ENCODE measurements at regions not wholly inside any gene's neighbourhood (a gene's known extent, or its start where the extent isn't known, plus 50 kb on each side); places are given as distances from the start of the nearest gene placed in this dataset.
A peak's percentile ranks its signal among the peaks of the same experiment; 100 is the strongest.

- peak overlapping the region; percentile 92 for H3K27ac ChIP-seq (ENCODE audit: insufficient read depth, low read depth, low read length)
Observed at GRCh38 chr10:4704034-4704545, 121.9 kb upstream of the AKR1E2 start.

More at GRCh38 chr10:4704034-4704545, 121.9 kb upstream of the AKR1E2 start:
- Histone ChIP-seq H3K36me3 (ENCODE audit: control insufficient read depth in 2 of 2, extremely low read depth in 1 of 2, insufficient read depth in 2 of 2, low read length in 2 of 2) (no peaks in the 10 kb centered on the region), H3K4me1 (ENCODE audit: control insufficient read depth, extremely low read depth, insufficient read depth, low read length) (peaks cover 45% of the 10 kb centered on the region), H3K79me2 (ENCODE audit: control insufficient read depth, insufficient read depth, low read length) (no peaks in the 10 kb centered on the region), H3K27me3 (ENCODE audit: control insufficient read depth in 2 of 2, insufficient read depth in 2 of 2, low read length in 2 of 2) (no peaks in the 10 kb centered on the region), H3K9me3 (replicated peaks; ENCODE audit: control insufficient read depth, insufficient read depth, low read length) (no peaks in the 10 kb centered on the region), H3K9me1 (replicated peaks; ENCODE audit: control insufficient read depth, extremely low read depth, insufficient read depth, low read length) (no peaks in the 10 kb centered on the region), H3K4me2 (ENCODE audit: insufficient read depth, low read length) (peak overlapping the region; percentile 37), H3K9ac (replicated peaks; ENCODE audit: extremely low read depth, insufficient read depth, low read length) (peak overlapping the region; percentile 71), H4K20me1 (replicated peaks; ENCODE audit: control insufficient read depth, extremely low read depth, insufficient read depth, low read length) (no peaks in the 10 kb centered on the region), H3K4me3 (replicated peaks in 1 of 3; ENCODE audit: insufficient read depth in 1 of 3, low read depth in 1 of 3, low read length in 3 of 3) (no peak overlapping the region), H2AFZ (ENCODE audit: low read depth, low read length) (no peak overlapping the region)
- POLR2A ChIA-PET: interaction anchor here (0.7 to 1.7 kb wide), 8 partner anchors 22 to 1566 kb away, joined by 3 to 7 read pairs (median 4); partner anchors contain the start of gene KLF6
- intact Hi-C loops (cut with micrococcal nuclease): loop anchor here (1.0 to 2.0 kb wide), 7 partner anchors 21 to 1235 kb away; no protein-coding TSS in a partner anchor
- DNase-seq (ENCODE audit: low read depth, low spot score) (peak; percentile 98), FAIRE-seq (peak; percentile 77)
- dilution Hi-C loops (cut with MboI; ENCODE audit: extremely low pct_ligation_motif_present, low sequenced_read_pairs): no loop called here
- TF ChIP-seq JUN (IDR thresholded peaks at IDR 0.05; ENCODE audit: borderline replicate concordance, insufficient read depth, insufficient read length, low read depth) (peak; percentile 60), FOS (IDR thresholded peaks at IDR 0.05; ENCODE audit: borderline replicate concordance, insufficient read depth, low read length) (peak; percentile 92), MYC (IDR thresholded peaks at IDR 0.05; ENCODE audit: low read depth, low read length) (peak; percentile 79), POLR2AphosphoS5 (IDR thresholded peaks at IDR 0.05; ENCODE audit: insufficient read depth, low read depth, low read length) (peak; percentile 78), EZH2 (IDR thresholded peaks at IDR 0.05; ENCODE audit: borderline replicate concordance, low read depth, low read length, severe bottlenecking) (no peak), GATA2 (IDR thresholded peaks at IDR 0.05; ENCODE audit: insufficient read depth, insufficient read length, low read depth, low read length) (peak; percentile 100), POLR2A (IDR thresholded peaks at IDR 0.05; ENCODE audit: low read depth, low read length) (peak; percentile 13)
- TF ChIP-seq, protein P1, sequence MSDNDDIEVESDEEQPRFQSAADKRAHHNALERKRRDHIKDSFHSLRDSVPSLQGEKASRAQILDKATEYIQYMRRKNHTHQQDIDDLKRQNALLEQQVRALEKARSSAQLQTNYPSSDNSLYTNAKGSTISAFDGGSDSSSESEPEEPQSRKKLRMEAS (IDR thresholded peaks at IDR 0.05; ENCODE audit: insufficient read depth, insufficient read length): peak; percentile 8
- TF ChIP-seq, protein P2, sequence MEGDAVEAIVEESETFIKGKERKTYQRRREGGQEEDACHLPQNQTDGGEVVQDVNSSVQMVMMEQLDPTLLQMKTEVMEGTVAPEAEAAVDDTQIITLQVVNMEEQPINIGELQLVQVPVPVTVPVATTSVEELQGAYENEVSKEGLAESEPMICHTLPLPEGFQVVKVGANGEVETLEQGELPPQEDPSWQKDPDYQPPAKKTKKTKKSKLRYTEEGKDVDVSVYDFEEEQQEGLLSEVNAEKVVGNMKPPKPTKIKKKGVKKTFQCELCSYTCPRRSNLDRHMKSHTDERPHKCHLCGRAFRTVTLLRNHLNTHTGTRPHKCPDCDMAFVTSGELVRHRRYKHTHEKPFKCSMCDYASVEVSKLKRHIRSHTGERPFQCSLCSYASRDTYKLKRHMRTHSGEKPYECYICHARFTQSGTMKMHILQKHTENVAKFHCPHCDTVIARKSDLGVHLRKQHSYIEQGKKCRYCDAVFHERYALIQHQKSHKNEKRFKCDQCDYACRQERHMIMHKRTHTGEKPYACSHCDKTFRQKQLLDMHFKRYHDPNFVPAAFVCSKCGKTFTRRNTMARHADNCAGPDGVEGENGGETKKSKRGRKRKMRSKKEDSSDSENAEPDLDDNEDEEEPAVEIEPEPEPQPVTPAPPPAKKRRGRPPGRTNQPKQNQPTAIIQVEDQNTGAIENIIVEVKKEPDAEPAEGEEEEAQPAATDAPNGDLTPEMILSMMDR (IDR thresholded peaks at IDR 0.05; ENCODE audit: extremely low read depth in 1 of 2, insufficient read depth in 1 of 2, low read depth in 1 of 2, low read length in 2 of 2): no peak
- TSS peak; percentile 77 for BruUV-seq (replicated peaks)
- CTCF ChIA-PET: interaction anchor here (0.7 to 3.2 kb wide), 13 partner anchors 9 to 1506 kb away, joined by 3 to 14 read pairs (median 6); no protein-coding TSS in a partner anchor
